HL-60 (cell line): ENCODE measurements at regions not wholly inside any gene's neighbourhood (a gene's known extent, or its start where the extent isn't known, plus 50 kb on each side); places are given as distances from the start of the nearest gene placed in this dataset.

Experiments used
- DNase-seq, 2 experiments: peaks; one replicate each; pipeline ENCODE4 v3.0.0-alpha.2; 2010 to 2020; ENCODE audit warnings: low read depth in 1 of 2, low spot score in 1 of 2
- H3K27ac ChIP-seq: fragments of 250-450 bp; sonication (Bioruptor Pico); replicated peaks from 2 replicates; pipeline ENCODE4 v1.5.1; 2020; ENCODE audit warnings: mild to moderate bottlenecking, moderate library complexity
- H3K27me3 ChIP-seq: fragments of 250-450 bp; sonication (Bioruptor Pico); 2 replicates; pipeline ENCODE4 v1.5.1; 2021; ENCODE audit warnings: mild to moderate bottlenecking, moderate library complexity; ENCODE audit not compliant: insufficient read depth, poor library complexity, severe bottlenecking
- H3K4me3 ChIP-seq: replicated peaks from 2 replicates; pipeline ENCODE4 v1.5.1; 2011; ENCODE audit warnings: mild to moderate bottlenecking, control low read depth, low read length; ENCODE audit not compliant: insufficient read depth
- CTCF ChIP-seq: IDR thresholded peaks from one replicate; pipeline ENCODE4 v1.5.1; 2011; ENCODE audit warnings: low read length, control low read depth, inconsistent platforms; ENCODE audit not compliant: insufficient read depth
- GABPA ChIP-seq: IDR thresholded peaks from 2 replicates; pipeline ENCODE4 v1.6.1; 2012; ENCODE audit warnings: low read depth
- POLR2AphosphoS5 ChIP-seq: IDR thresholded peaks from 2 replicates; pipeline ENCODE4 v1.6.1; 2012; ENCODE audit warnings: low read depth
- REST ChIP-seq: IDR thresholded peaks from 2 replicates; pipeline ENCODE4 v1.6.1; 2012; ENCODE audit warnings: low read depth; ENCODE audit not compliant: insufficient replicate concordance
- SPI1 ChIP-seq: IDR thresholded peaks from 2 replicates; pipeline ENCODE4 v1.6.1; 2012; ENCODE audit warnings: low read depth, mild to moderate bottlenecking, borderline replicate concordance

- no peak overlapping the region for H3K4me3 ChIP-seq
- DNase-seq = no peak
- no peaks in the 10 kb centered on the region for H3K27me3 ChIP-seq
- H3K27ac ChIP-seq = no peak overlapping the region
- TF ChIP-seq POLR2AphosphoS5 (no peak), SPI1 (no peak), CTCF (no peak), REST (no peak), GABPA (no peak)
Observed at GRCh38 chr11:70926543-70927201, 325.7 kb downstream of the SHANK2 start.

DNA sequence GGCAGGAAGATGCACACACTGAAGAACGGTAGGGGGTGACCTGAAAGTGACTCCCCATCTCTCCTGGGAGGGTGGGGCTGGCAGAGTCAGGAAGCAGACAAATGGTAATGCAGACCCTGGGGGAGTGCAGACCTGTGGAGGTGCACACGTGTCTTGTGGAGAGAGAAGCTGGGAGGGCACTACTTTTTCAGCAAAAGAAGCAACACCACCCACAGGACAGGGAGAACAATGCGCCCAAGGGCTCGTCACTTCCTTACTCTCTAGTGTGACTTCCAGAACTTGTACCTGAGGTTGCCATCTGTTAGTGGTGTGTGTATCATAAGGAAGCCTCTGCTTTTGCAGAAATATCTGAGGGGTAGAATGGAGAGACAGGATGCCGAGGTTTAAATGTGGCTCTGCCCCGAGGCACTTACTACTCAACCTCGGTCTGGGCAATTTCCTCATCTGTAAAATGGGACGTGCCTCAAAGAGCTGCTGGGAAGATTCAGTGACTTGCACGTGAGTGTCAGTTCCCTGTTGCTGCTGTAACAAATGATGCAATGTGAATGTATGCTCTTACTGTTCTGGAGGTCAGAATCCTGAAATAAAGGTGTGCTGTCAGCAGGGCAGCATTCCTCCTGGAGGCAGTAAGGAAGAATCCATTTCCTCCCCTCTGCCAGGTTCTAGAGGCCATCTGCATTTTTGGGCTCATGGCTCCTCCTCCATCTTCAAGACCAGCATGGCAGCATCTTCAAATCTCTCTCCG, 323.4 kb downstream of the SHANK2 start:
- TF ChIP-seq REST (no peak), GABPA (no peak), CTCF (no peak), SPI1 (no peak), POLR2AphosphoS5 (no peak)
- DNase-seq = no peak
- Histone ChIP-seq H3K4me3 (no peak overlapping the region), H3K27ac (no peak overlapping the region), H3K27me3 (no peaks in the 10 kb centered on the region)

DNA sequence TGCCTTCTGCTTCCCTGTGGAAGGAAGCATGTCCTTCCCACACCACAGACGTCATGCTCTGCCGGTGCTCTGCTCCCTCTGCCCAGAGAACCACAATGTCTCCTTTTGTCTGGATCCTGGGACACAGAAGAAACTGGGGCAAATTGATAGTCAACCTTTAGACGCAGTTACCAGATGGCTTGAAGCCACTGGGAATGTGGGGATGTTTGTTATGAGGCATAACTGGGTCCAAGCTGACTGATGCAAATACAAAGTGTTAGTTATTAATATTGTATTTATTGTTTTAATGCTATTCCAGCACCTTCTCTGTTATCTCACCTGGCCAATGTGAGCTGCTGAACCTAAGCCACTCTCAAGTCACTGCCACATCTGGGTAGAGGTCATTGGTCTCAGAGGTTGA, 322.2 kb downstream of the SHANK2 start:
- H3K27me3 ChIP-seq = no peaks in the 10 kb centered on the region
- no peak overlapping the region for H3K4me3 ChIP-seq
- no peak for TF ChIP-seq CTCF
- no peak for TF ChIP-seq GABPA
- no peak for TF ChIP-seq POLR2AphosphoS5
- no peak for TF ChIP-seq SPI1
- no peak for TF ChIP-seq REST
- H3K27ac ChIP-seq = no peak overlapping the region
- no peak for DNase-seq
